K562 (cell line): ENCODE measurements at regions not wholly inside any gene's neighbourhood (a gene's known extent, or its start where the extent isn't known, plus 50 kb on each side); places are given as distances from the start of the nearest gene placed in this dataset.

ENCODE experiments used
- ATAC-seq: fragments of 200-7000 bp; cut with Tn5 transposase; 3 replicates; pipeline ENCODE4 v1.9.1; 2020; ENCODE audit warnings: moderate library complexity
- BruUV-seq: library from RNA; stranded (reverse); fragments of 400-500 nt; replicated peaks from 2 replicates; lab custom pipeline; 2021; lab: Mats Ljungman, UMichigan
- CTCF ChIA-PET: fragments of 300-600 bp; formaldehyde crosslinking; extraction: SDS; loops from one replicate; lab custom pipeline; 2021; ENCODE audit warnings: low intra/inter-chr PET ratio; lab: Yijun Ruan, JAX
- POLR2A ChIA-PET: fragments of 300-600, 350-650 bp; sonication (Branson Sonifier 250); formaldehyde crosslinking; extraction: SDS; loops from one replicate; lab custom pipeline; 2021; ENCODE audit warnings: antibody characterized with exemption, inconsistent platforms; lab: Yijun Ruan, JAX
- DNase-seq, 4 experiments: peaks; one replicate each; pipeline versions ENCODE4 v3.0.0 to v3.0.0-alpha.2; 2011 to 2018; ENCODE audit warnings: low spot score in 3 of 4, mixed read lengths in 3 of 4; ENCODE audit errors: extremely low read depth in 1 of 4
- FAIRE-seq: peaks from 2 replicates; lab custom pipeline; 2011; peaks lifted over from hg19 to GRCh38; lab: Jason Lieb, UNC
- H2AFZ ChIP-seq: 2 replicates; pipeline ENCODE4 v1.6.0; 2011; ENCODE audit warnings: low read depth, low read length, control low read depth, inconsistent platforms
- H3K27ac ChIP-seq: fragments of 200-600 bp; 3 replicates; pipeline ENCODE4 v1.8.0; 2011; ENCODE audit warnings: low read depth, mild to moderate bottlenecking, control low read depth, inconsistent platforms, low read length, moderate library complexity, mixed read lengths; ENCODE audit errors: extremely low read depth
- H3K27me3 ChIP-seq, 2 experiments: fragments of 300-600 bp in 1 of 2; 2 replicates in 1 of 2; 3 replicates in 1 of 2; pipeline versions ENCODE4 v1.6.0 to v1.8.0; 2011; ENCODE audit warnings: inconsistent platforms in 2 of 2, low read length in 2 of 2, mild to moderate bottlenecking in 1 of 2, mixed read lengths in 1 of 2, moderate library complexity in 1 of 2; ENCODE audit not compliant: control insufficient read depth in 2 of 2, insufficient read depth in 2 of 2
- H3K36me3 ChIP-seq: fragments of 300-600 bp; 3 replicates; pipeline ENCODE4 v1.8.0; 2011; ENCODE audit warnings: mild to moderate bottlenecking, low read length, inconsistent platforms; ENCODE audit not compliant: control insufficient read depth, insufficient read depth
- H3K4me1 ChIP-seq, 2 experiments: fragments of 200-600 bp in 1 of 2; replicated peaks in 1 of 2; 2 replicates in 1 of 2; 3 replicates in 1 of 2; pipeline versions ENCODE4 v1.5.1 to v1.8.0; 2011; ENCODE audit warnings: inconsistent platforms in 2 of 2, low read length in 2 of 2, mild to moderate bottlenecking in 1 of 2, mixed read lengths in 1 of 2, moderate library complexity in 1 of 2; ENCODE audit not compliant: control insufficient read depth in 2 of 2, insufficient read depth in 2 of 2
- H3K4me2 ChIP-seq: 2 replicates; pipeline ENCODE4 v1.6.1; 2011; ENCODE audit warnings: low read length, control low read depth, inconsistent platforms, mixed read lengths; ENCODE audit not compliant: insufficient read depth
- H3K4me3 ChIP-seq: fragments of 200-600 bp; sonication (generic), shearing (Covaris generic); 2 replicates; pipeline ENCODE4 v1.5.1; 2016; ENCODE audit warnings: control low read depth, inconsistent platforms
- H3K79me2 ChIP-seq: fragments of 200-600 bp; 3 replicates; pipeline ENCODE4 v1.8.0; 2011; ENCODE audit warnings: low read length, inconsistent platforms; ENCODE audit not compliant: control insufficient read depth, insufficient read depth
- H3K9ac ChIP-seq, 2 experiments: 2 replicates each; pipeline versions ENCODE4 v1.6.0 to v1.6.1; 2011; ENCODE audit warnings: low read depth in 2 of 2, low read length in 2 of 2, control low read depth in 1 of 2, inconsistent platforms in 1 of 2, mild to moderate bottlenecking in 1 of 2, mixed read lengths in 1 of 2; ENCODE audit not compliant: insufficient read depth in 1 of 2
- H3K9me1 ChIP-seq: one replicate; pipeline ENCODE4 v1.6.0; 2011; ENCODE audit warnings: inconsistent platforms, mild to moderate bottlenecking, low read length, moderate library complexity; ENCODE audit not compliant: control insufficient read depth, insufficient read depth
- H3K9me3 ChIP-seq: replicated peaks from 2 replicates; pipeline ENCODE4 v1.5.1; 2011; ENCODE audit warnings: low read depth, low read length, inconsistent platforms; ENCODE audit not compliant: control insufficient read depth, insufficient read depth
- H4K20me1 ChIP-seq: replicated peaks from 2 replicates; pipeline ENCODE4 v1.6.1; 2011; ENCODE audit warnings: low read length, inconsistent platforms, mixed read lengths; ENCODE audit not compliant: control insufficient read depth, insufficient read depth
- ESRRB ChIP-seq: fragments of 250-450 bp; sonication (Bioruptor Pico); IDR thresholded peaks from 2 replicates; pipeline ENCODE4 v1.5.0; 2020; ENCODE audit warnings: mild to moderate bottlenecking, moderate library complexity, borderline replicate concordance
- GTF2B ChIP-seq: IDR thresholded peaks from 2 replicates; pipeline ENCODE4 v1.6.1; 2011; ENCODE audit not compliant: insufficient read length; ENCODE audit errors: extremely low read depth
- HNRNPLL ChIP-seq: fragments of 200-400 bp; formaldehyde crosslinking; IDR thresholded peaks from 2 replicates; pipeline ENCODE4 v1.6.1; 2017; ENCODE audit warnings: low read length, low read depth, mild to moderate bottlenecking; ENCODE audit not compliant: poor library complexity, severe bottlenecking
- NR4A1 ChIP-seq, 2 experiments: fragments of 250-450 bp in 1 of 2; fragments of 450-650 bp in 1 of 2; sonication (Bioruptor Pico) in 1 of 2; IDR thresholded peaks; 2 replicates each; pipeline versions ENCODE4 v1.4.0 to v1.6.1; 2016 to 2020; ENCODE audit warnings: mild to moderate bottlenecking in 2 of 2, missing compliant biosample characterization in 1 of 2, missing genetic modification characterization in 1 of 2, moderate library complexity in 1 of 2
- NUFIP1 ChIP-seq: fragments of 450-650 bp; IDR thresholded peaks from 2 replicates; pipeline ENCODE4 v1.6.1; 2018; ENCODE audit not compliant: partially characterized antibody
- WGBS: fragments of 100-300 bp; shearing (Covaris generic); methylation state at CpG from one replicate; pipeline ENCODE4 v1.1.6; 2016; ENCODE audit warnings: low coverage, mixed read lengths; ENCODE audit not compliant: insufficient coverage; ENCODE audit errors: missing lambda C conversion rate; 5-methylcytosine and 5-hydroxymethylcytosine counted together
- in situ Hi-C: fragments of 300-500 bp; cut with MboI; formaldehyde crosslinking; loops from 4 replicates; pipeline ENCODE4 v1.15.0; 2018; ENCODE audit warnings: inconsistent platforms, mixed read lengths
- intact Hi-C: fragments of 100-400 bp; cut with micrococcal nuclease; formaldehyde crosslinking; loops from 2 replicates; pipeline ENCODE4 v1.14.2; 2022

GRCh38 chr20:58002901-58003300 lies 225.6 kb downstream of the ANKRD60 start:
- H3K4me2 ChIP-seq: no peak overlapping the region
- no peaks in the 10 kb centered on the region for H3K9me1 ChIP-seq
- ATAC-seq (no peak), DNase-seq (no peak)
- CTCF ChIA-PET: no interaction called here
- H3K27me3 ChIP-seq: peaks cover 5 to 35% of the 10 kb centered on the region in 2 experiments; a peak in 4 of 5 replicates
- H3K36me3 ChIP-seq: no peaks in the 10 kb centered on the region
- 0% methylated on average over 6 of the region's 6 CpGs for WGBS
- H2AFZ ChIP-seq: no peak overlapping the region
- intact Hi-C loops: no loop called here
- POLR2A ChIA-PET: no interaction called here
- H3K9ac ChIP-seq: no peak overlapping the region
- no peak overlapping the region for H3K27ac ChIP-seq
- in situ Hi-C loops: no loop called here
- H4K20me1 ChIP-seq: no peaks in the 10 kb centered on the region
- no peaks in the 10 kb centered on the region for H3K79me2 ChIP-seq
- no peaks in the 10 kb centered on the region for H3K9me3 ChIP-seq
- BruUV-seq: no TSS peak
- TF ChIP-seq GTF2B: no peak
- TF ChIP-seq ESRRB: no peak
- TF ChIP-seq, all 486 proteins: peak for 0
- Histone ChIP-seq H3K4me3 (no peak overlapping the region), H3K4me1 (no peaks in the 10 kb centered on the region)
- FAIRE-seq: no peak

GRCh38 chr20:58001946-58002345 lies 226.5 kb downstream of the ANKRD60 start:
- H3K4me1 ChIP-seq: no peaks in the 10 kb centered on the region
- H3K9ac ChIP-seq: no peak overlapping the region
- H4K20me1 ChIP-seq: no peaks in the 10 kb centered on the region
- no TSS peak for BruUV-seq
- H3K4me2 ChIP-seq: no peak overlapping the region
- no peak for DNase-seq
- no peaks in the 10 kb centered on the region for H3K9me1 ChIP-seq
- H3K27ac ChIP-seq: no peak overlapping the region
- FAIRE-seq: no peak
- H3K27me3 ChIP-seq: peaks cover 5 to 34% of the 10 kb centered on the region in 2 experiments; a peak in 4 of 5 replicates
- H2AFZ ChIP-seq: no peak overlapping the region
- intact Hi-C loops (no loop called here), in situ Hi-C loops (no loop called here)
- H3K9me3 ChIP-seq: no peaks in the 10 kb centered on the region
- no peak for ATAC-seq
- ChIA-PET CTCF (no interaction called here), POLR2A (no interaction called here)
- no peak overlapping the region for H3K4me3 ChIP-seq
- 0% methylated on average over 3 of the region's 3 CpGs for WGBS
- H3K36me3 ChIP-seq: no peaks in the 10 kb centered on the region
- TF ChIP-seq NR4A1 (CRISPR knock-in tag; IDR thresholded peaks at IDR 0.05) (no peak), NR4A1 (tag; IDR thresholded peaks at IDR 0.05) (no peak), HNRNPLL (no peak), NUFIP1 (no peak)
- no peaks in the 10 kb centered on the region for H3K79me2 ChIP-seq
